ENCODE measurements at regions not wholly inside any gene's neighbourhood (a gene's known extent, or its start where the extent isn't known, plus 50 kb on each side); places are given as distances from the start of the nearest gene placed in this dataset.
"Not testable (repeated sequence)": the region's sequence is repeated elsewhere in the genome, so short reads cannot be mapped to it uniquely, and the experiment has no call there.

GRCh38 chr10:57952741-57953140 lies 315.0 kb downstream of the IPMK start:
- DNase-seq = no peak

- DNase-seq = no peak
Measured at GRCh38 chr10:57950442-57950974, 317.2 kb downstream of the IPMK start.

GRCh38 chr10:57948796-57949195 lies 318.9 kb downstream of the IPMK start:
- DNase-seq = no peak

GRCh38 chr10:57946833-57947232 lies 320.9 kb downstream of the IPMK start:
- no peak for DNase-seq

GRCh38 chr10:57943701-57944100 lies 324.0 kb downstream of the IPMK start:
- DNase-seq = no peak

GRCh38 chr10:57925045-57925444 lies 342.6 kb downstream of the IPMK start:
- no peak for DNase-seq

- no peak for DNase-seq
Measured at GRCh38 chr10:57921140-57921539, 346.6 kb downstream of the IPMK start.

GRCh38 chr10:57919864-57920263 lies 347.8 kb downstream of the IPMK start:
- DNase-seq = no peak

GRCh38 chr10:57917019-57917418 lies 350.7 kb downstream of the IPMK start:
- DNase-seq = no peak

GRCh38 chr10:57905861-57906260 lies 361.8 kb downstream of the IPMK start:
- DNase-seq = no peak

GRCh38 chr10:57905010-57905409 lies 362.7 kb downstream of the IPMK start:
- DNase-seq = no peak

- no peak for DNase-seq
Measured at GRCh38 chr10:57898231-57898630, 369.5 kb downstream of the IPMK start.

- no peak for DNase-seq
Measured at GRCh38 chr10:57897611-57898010, 370.1 kb downstream of the IPMK start.

- DNase-seq = no peak
Measured at GRCh38 chr10:57894361-57894760, 373.3 kb downstream of the IPMK start.

GRCh38 chr10:57891201-57892006 lies 376.3 kb downstream of the IPMK start:
- DNase-seq = no peak

- no peak for DNase-seq
Measured at GRCh38 chr10:57890691-57891090, 377.0 kb downstream of the IPMK start.

- not testable (repeated sequence) for DNase-seq
Measured at GRCh38 chr10:57885618-57885968, 382.1 kb downstream of the IPMK start.

- DNase-seq = no peak
Measured at GRCh38 chr10:57884965-57885617, 382.6 kb downstream of the IPMK start.

GRCh38 chr10:57884407-57884806 lies 383.3 kb downstream of the IPMK start:
- no peak for DNase-seq

- no peak for DNase-seq
Measured at GRCh38 chr10:57880446-57881227, 387.1 kb downstream of the IPMK start.

GRCh38 chr10:57874810-57875209 lies 392.9 kb downstream of the IPMK start:
- DNase-seq = no peak

- no peak for DNase-seq
Measured at GRCh38 chr10:57867241-57867640, 400.5 kb downstream of the IPMK start.
